ENCODE measurements at regions not wholly inside any gene's neighbourhood (a gene's known extent, or its start where the extent isn't known, plus 50 kb on each side); places are given as distances from the start of the nearest gene placed in this dataset.
"Not testable (repeated sequence)": the region's sequence is repeated elsewhere in the genome, so short reads cannot be mapped to it uniquely, and the experiment has no call there.

DNA sequence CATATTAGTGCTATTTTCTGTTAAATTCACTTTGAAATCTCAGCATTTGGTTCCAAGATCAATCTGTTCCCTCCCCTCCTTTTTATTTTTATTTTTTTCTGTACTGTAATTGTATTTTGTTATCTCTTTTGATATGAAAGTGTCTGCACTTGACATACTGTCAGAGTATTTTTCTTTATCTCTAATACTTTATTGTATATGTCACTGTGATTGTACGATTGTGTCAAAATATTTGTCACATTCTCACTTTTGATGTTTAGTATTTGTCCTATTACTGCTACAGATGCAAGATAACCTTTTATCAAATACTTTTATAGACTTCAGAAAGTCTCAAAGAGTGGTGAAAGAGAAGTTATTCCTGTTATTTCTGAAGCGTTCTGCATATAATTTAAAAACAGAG, 323.5 kb downstream of the JRKL start:
- DNase-seq = no peak

DNA sequence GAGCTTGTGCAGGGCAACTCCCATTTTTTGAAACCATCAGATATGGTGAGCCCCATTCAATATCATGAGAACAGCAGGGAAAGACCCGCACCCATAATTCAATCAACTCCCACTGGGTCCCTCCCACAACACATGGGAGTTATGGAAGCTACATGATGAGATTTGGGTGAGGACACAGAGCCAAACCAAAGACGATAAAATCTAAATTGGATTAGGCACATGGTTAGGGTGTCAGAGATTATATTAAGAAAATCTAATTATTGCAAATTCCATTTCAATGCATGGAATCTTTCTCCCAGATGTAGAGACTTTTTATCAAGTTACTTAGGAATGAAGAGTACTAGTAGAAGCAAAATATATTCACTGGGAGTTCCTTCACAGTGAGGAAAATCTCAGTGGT, 324.9 kb downstream of the JRKL start:
- DNase-seq = no peak

DNA sequence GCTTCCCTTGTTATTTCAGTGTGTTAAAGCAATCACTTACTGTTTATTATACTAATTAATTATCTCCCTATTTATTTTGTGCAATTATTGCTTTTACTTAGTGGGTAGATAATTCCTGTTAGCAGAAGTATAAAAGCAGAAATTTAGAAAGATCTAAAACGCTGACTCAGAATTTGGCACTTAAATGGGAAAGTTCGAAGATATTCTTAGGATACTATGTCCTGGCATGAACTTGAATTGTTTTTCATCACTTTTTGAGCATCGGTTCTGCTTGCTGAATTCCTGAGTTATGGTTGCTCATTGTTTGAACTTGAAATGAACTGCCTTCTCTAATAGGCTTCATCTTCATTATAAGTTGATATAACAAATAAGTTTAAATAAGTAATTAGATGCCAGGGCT, 325.4 kb downstream of the JRKL start:
- DNase-seq = no peak

DNA sequence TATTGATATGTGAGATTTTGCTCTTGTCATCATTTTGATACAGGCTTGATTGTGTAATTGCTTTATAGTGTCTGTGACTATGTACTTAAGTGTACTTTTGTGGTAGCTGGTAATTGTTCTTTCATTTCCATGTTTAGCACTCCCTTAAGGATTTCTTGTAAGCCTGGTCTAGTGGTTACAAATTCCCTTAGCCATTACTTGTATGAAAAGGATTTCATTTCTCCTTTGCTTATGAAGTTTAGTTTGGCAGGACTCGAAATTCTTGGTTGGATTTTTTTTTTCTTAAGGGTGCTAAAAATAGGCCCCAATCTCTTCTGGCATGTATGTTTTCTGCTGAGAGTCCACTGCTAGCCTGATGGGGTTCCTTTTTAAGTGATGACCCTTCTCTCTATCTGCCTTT, 346.8 kb downstream of the JRKL start:
- no peak for DNase-seq

DNA sequence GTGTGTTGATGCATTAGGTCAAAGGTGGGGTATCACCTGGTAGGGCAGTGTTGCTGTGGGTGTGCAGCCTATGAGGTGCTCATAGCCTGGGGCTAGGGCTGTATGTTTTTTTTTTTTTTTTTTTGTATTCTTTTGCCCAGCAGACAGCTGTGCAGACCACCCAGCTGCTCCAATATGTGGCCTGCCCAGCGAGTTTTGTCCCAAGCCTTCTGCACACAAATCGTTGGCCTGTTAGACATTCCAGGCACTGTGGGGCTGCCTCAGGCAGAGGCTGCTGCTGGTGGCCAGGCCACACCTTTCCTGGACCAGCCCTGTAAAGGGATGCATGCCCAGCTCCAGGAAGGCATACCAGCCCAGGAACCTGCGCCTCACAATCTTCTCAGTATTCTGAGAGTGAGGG, 348.5 kb downstream of the JRKL start:
- no peak for DNase-seq

DNA sequence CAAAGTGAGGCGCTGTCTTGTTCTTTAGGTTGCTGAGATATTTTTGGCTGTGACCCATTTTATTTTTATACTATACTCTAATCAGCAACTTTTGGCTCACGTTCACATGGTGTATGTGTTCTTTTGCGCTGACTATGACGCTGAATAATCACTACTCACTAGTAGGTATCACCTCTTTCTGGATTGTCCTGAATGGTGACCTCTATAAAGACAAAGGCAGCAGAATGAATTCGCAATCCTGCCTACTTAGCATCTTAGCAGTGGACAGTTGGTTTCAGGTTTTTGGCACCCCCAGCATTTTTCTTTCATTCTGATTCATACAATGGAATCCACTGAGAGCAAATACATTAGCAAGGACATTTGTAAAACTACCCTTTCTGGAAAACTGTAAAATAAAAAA, 351.3 kb downstream of the JRKL start:
- no peak for DNase-seq

DNA sequence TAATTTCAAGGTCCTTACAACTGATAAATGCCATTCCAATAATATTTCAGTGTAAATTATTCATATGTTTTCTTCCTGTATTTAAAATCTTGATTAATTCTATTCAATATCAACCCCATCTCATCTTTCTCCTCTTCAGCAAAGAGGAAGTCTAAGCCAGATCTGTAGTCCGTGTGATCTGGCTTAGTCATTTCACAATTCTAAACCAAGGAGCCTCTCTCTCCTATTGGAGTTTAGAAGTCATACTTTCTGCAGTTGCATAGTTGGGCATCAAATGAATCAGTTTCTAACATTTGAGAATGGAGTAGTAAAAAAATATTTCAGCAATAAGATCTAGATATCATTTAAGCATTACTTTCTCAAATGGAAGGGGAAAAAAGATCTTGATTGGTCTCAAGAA, 354.9 kb downstream of the JRKL start:
- no peak for DNase-seq

DNA sequence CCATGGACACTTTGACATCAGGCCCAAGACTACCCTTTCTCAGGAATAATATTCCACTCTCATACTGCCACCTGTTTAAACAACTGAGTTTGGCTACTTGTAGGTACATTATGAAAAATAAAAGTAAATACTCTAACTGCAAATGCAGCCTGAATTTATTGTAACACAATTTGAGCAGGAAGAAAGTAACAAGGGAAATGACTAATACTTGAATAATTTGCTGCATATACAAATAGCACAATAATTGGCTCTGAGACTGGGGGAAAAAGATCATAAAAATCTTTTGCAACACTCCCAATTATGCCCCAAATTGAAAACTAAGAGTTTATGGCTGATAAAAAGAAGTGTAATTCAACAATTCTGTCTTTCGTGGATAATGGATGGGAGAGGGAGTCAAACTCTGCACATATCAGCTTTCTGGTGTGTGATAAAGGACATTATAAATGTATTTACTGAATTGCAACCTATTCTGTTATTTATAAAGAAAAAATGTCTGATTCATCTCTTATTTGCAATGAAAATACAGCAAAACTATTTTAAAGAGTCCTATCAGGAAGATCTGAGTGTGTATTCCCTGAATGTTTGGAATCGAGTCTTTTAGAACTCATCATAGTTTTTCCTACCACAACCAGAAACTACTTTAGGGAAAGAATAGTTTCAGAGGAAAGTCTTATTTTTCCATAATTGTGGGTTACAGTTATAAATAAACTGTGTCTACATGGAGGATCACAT, 359.0 kb downstream of the JRKL start:
- no peak for DNase-seq

DNA sequence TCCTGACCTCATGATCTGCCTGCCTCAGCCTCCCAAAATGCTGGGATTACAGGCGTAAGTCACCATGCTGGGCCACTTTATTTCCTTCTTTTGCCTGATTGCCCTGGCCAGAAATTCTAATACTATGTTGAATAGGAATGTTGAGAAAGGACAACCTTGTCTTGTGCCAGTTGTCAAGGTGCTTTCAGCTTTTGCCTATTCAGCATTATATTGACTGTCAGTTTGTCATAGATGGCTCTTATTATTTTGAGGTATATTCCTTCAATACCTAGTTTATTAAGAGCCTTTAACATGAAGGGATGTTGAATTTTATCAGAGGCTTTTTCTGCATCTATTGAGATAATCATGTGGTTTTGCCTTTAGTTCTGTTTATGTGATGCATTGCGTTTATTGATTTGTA, 362.0 kb downstream of the JRKL start:
- DNase-seq = not testable (repeated sequence)

DNA sequence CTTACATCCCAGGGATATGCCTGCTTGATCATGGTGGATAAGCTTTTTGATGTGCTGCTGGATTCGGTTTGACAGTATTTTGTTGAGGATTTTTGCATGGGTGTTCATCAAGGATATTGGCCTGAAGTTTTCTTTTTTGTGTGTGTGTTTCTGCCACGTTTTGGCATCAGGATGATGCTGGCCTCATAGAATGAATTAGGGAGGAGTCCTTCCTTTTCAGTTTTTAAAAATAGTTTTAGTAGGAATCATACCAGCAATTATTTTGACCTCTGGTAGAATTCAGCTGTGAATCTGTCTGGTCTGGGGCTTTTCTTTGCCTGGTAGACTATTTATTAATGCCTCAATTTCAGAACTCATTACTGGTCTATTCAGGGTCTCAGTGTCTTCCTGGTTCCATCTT, 362.4 kb downstream of the JRKL start:
- no peak for DNase-seq

DNA sequence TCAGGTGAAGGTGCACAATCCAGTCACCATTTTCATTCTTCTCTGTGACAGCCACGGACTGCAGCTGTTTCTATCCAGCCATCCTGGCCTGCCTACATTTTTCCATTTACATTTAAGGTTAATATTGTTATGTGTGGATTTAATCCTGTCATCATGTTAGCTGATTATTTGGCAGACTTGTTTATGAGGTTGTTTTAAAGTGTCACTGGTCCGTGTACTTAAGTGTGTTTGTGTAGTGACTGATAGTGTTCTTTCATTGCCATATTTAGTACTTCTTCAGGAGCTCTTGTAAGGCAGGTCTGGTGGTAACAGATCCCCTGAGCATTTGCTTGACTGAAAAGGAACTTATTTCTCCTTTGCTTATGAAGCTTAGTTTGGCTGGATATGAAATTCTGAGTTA, 364.2 kb downstream of the JRKL start:
- no peak for DNase-seq

DNA sequence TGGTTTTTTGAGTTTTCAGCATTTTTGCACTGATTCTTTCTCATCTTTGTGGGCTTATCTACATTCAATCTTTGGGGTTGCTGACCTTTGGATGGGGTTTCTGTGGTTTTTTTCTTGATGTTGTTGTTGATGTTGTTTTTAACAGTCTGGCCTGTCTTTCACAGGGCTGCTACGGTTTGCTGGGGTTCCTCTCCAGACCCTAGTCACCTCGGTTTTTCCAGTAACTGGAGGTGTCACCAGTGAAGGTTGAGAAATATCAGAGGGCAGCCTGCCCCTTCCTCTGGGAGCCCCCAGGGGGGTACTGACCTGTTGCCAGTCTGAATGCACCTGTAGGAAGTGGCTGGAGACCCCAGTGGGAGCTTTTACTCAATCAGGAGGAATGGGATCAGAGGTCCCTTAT, 365.4 kb downstream of the JRKL start:
- DNase-seq = no peak

DNA sequence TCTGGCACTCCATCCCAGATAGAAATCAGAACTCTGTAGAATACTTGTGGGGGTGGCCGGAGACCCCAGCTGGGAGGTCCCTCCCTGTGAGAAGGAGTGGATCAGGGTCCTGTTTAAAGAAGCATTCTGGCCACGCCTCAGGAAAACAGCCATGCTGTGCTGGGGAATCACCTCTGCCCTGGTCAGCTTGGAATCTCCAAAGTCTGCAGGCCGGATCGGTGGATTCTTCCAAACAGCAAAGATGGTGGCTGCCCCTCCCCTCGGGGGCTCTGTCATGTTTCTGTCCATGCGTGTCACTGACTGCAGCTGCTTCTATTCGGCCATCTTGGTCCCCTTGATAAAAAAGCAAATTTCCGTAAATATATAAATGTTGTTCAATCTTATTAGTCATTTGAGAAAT, 365.9 kb downstream of the JRKL start:
- DNase-seq = no peak

DNA sequence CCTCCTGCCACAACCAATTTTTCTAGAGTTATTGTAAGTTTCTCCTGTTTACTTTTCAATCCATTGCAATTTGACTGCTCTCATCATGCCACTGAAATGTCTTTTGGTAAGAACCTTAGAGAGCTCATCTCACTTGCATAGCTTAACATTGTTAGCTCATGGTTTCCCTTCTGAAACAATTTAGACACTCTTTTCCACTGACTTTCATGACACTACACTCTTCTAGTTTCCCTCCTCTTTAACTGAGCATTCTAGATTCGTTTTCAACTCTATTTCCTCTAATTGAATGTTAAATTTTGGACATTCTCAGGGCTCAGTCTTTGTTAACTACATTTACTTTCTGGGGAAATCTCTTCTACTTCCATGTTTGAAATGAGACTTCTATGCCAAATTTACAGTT, 369.1 kb downstream of the JRKL start:
- DNase-seq = no peak

DNA sequence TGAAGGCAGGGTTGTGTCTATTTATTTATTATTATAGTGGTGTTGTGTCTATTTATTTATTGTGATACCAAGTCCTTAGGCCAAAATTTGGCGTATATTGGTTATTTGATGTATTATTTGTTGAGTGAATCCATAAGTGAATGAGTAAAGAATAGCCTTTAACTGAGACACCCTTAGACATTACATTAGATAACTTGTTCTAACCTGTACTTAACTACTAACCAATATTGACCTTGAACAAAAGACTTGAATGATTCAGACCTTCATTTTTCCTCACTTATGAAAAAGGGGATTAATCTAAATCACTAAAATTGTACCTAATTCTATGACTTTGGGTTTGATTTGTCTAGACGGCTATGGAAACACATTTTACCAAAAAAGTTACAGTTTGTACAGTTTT, 370.5 kb downstream of the JRKL start:
- no peak for DNase-seq

DNA sequence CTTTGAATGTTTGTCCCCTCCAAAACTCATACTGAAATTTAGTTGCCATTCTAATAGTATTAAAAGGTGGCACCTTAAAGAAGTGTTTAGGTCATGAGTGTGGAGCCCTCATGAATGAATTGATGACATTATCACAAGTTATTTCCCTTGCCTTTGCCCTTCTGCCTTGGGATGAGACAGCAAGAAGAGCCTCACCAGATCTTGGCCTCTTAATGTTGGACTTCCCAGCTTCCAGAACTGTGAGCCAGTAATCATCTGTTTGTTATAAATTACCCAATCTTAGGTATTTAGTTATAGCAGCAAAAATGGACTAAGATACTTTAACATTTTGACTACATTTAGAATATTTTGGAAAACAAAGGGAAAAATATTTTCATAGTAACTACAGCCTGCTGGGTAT, 371.0 kb downstream of the JRKL start:
- no peak for DNase-seq

DNA sequence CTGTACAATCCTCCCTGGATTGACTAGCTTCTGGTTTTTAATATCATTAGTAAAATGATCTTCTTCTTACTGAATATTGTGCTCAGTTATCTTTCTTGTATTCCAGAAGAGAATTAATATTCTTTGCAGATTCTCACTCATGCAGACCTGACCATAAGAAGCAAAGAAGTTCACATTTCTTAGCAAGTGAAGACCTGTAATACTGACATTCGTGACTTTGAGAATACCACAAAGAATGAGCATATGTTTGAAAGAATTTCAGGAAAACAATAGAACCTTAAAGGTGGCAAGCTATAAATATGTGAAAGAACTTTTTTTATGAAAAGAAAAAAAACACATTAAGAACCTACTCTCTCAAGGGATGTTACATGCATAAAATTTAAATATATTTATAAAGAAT, 371.6 kb downstream of the JRKL start:
- DNase-seq = no peak

DNA sequence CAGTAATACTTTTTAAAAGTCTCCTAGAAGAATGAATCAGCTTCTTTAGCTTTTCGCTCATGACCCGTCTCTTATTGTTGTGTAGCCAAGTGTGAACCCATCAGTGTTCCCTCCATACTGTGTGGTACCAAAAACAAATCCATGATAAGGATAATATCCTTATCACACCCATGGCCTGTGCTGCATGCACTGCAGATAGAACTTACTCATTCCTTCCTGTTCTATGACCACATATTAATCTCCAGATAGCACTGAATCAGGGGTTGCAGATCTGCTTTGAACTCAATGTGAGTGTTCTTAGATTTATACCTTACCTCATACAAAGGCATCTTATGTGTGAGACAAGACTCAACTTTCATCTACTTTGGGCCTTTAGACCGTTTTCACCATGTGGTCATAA, 373.4 kb downstream of the JRKL start:
- no peak for DNase-seq

DNA sequence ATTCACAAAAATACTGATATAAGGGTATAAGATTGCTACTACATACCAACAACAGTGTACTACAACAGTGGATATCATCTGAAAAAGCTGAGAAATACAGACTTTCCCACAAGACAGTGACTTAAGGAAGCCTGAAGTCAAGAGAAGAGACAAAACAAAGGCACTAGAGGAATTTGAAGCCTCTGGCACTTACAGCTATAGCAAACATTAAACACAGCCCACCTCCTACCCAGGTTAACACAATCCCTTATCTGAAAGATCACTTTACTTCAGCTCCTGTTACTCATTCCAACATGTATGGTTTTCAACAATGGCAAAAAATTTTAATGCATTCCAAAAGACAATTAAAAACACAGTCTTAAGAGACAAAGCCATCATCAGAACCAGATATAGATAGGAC, 388.5 kb downstream of the JRKL start:
- no peak for DNase-seq

DNA sequence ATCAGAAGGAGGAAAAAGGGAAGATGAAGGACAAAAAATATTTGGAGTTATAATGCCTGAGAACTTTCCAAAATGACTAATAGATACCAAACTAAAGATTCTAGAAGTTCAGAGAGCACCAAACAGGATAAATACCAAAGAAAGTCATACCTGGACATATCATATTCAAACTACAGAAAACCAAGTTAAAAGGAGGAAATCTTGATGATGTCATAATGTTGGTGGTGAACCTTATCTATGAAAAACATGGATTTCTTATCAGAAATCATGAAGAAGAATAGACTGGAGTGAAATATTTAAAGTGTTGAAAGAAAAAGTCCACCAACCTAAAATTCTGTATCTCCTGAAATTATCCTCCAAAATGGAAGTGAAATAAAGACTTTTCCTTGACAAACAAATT, 389.2 kb downstream of the JRKL start:
- DNase-seq = no peak

DNA sequence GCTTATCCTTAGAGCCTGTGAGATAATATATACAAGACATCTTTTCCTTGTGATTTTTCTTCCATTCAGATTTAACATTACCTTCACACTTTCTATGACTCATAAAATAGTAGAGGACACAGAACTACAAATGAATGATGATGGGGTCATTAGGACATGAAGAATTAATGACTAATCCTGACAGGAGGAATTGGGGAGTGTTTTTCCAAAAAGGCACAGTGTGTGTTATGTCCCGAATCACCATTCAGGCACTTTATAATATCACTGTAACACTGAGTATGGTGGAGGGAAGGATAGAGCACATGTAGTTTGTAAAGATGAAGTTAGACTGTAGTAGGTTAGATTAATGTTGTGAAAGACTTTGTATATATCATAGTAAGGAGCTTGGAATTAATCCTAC, 391.3 kb downstream of the JRKL start:
- DNase-seq = no peak

DNA sequence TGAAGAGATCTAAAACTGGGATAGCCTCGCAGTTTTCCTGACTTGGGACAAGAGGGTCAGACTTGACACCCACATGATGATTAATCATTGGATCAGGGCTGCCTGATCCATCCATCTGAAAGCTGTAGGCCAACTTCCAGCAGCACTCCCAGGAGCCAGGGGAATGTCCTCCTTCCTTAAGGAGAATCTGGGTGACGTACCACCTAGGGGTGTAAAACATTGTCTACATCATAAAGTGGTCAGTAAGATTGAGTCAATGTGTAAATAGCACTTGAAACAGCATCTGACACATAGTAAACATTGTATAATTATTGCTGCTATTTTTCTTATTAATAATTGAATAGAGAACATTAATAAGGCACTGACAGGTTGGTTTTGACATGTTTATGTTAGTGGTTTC, 392.8 kb downstream of the JRKL start:
- DNase-seq = no peak

DNA sequence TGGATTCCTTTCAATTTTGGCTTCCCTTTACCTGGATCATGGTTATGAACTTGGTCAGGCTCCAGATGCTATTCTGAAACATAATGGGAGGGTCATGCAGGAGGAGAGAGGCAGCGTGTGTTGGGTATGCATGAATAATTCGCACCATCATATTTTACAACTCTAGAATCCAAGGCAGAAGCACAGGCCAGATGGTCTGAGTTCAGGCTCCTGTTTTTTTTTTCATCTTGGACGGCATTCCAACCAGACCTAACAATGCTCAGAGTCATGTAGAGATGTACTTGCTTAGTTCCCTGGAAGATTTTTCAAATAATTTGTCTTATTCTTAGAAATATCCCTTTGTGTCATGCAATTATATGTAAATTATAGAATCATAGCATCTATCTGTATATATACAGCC, 393.5 kb downstream of the JRKL start:
- DNase-seq = no peak

DNA sequence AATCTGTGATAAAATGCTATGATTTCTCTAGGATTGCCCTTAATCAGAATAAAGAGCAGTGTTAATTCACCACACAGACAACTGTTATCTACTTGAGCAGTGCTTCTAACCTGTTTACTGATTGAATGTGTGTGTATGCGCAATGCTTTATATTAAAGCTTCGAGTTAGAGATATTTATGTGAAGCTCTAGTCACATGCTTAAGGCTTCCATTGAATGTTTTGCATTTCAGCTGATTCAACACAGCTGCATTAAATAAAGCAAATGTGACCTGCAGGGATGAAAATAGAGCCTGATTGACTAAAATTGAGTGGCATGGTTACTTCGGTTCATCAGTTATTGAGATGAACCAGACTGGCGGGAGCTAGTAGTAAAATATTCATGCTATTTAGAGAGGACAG, 395.3 kb downstream of the JRKL start:
- DNase-seq = no peak

DNA sequence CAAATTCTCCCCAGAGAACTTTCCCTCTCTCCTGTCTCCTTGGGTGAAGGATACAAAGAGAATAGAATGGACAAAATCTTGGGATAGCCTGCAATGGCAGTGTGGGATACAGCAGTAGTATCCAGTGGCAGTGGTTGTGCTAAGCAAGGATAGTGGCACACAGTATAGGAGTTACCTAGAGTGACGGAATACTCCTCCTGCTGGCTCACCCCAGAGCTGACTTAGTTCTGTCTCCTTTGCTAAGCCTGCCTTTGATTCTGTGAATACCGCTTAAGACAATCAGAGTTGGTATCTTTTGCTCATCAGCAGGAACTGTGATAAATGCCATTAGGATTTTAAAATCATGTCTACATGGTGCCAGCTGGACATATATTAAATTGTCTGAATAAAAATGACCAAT, 404.3 kb downstream of the JRKL start:
- DNase-seq = no peak

DNA sequence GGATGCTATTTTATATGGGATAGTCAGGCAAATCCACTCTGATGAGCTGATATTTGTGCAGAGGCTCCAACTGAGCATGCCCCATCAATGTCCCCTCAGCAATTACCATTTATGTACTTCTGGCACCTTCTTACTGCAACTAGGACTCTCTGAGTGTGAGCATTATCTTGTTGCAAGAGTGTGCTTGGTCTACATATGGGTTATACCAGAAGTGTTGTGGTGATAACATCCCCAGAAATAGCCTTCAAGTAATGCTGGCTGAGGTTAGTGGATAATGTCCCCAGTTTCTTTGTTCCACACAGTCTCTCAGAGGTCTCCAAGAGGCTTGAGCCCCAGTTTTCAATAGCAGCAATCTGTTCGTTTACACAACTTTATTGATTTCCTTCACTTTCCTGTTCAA, 408.6 kb downstream of the JRKL start:
- no peak for DNase-seq
